Effector memory CD4-positive, alpha-beta T cell (primary cell): ENCODE measurements at regions not wholly inside any gene's neighbourhood (a gene's known extent, or its start where the extent isn't known, plus 50 kb on each side); places are given as distances from the start of the nearest gene placed in this dataset.
"Not testable (repeated sequence)": the region's sequence is repeated elsewhere in the genome, so short reads cannot be mapped to it uniquely, and the experiment has no call there.

Experiments used
- DNase-seq, 3 donors: peaks; one replicate each; pipeline ENCODE4 v3.0.0-alpha.2; 2020
- H3K27ac ChIP-seq: 2 replicates; pipeline ENCODE4 v1.7.0; 2013; ENCODE audit warnings: mild to moderate bottlenecking, low read length, moderate library complexity; ENCODE audit not compliant: insufficient read depth, poor library complexity, severe bottlenecking
- H3K27me3 ChIP-seq: replicated peaks from 2 replicates; pipeline ENCODE4 v1.7.0; 2013; ENCODE audit warnings: mild to moderate bottlenecking, low read length; ENCODE audit not compliant: insufficient read depth, control insufficient read depth, poor library complexity, severe bottlenecking
- H3K36me3 ChIP-seq: 2 replicates; pipeline ENCODE4 v1.7.0; 2013; ENCODE audit warnings: mild to moderate bottlenecking, low read length, moderate library complexity; ENCODE audit not compliant: control insufficient read depth, insufficient read depth
- H3K4me1 ChIP-seq: 2 replicates; pipeline ENCODE4 v1.7.0; 2013; ENCODE audit warnings: low read length, mild to moderate bottlenecking; ENCODE audit not compliant: control insufficient read depth, insufficient read depth, poor library complexity, severe bottlenecking
- H3K4me3 ChIP-seq: 2 replicates; pipeline ENCODE4 v1.7.0; 2013; ENCODE audit warnings: low read length, low read depth, mild to moderate bottlenecking; ENCODE audit not compliant: insufficient read depth, poor library complexity, severe bottlenecking
- H3K9me3 ChIP-seq: 2 replicates; pipeline ENCODE4 v1.7.0; 2013; ENCODE audit warnings: mild to moderate bottlenecking, low read length, moderate library complexity; ENCODE audit not compliant: control insufficient read depth

DNA sequence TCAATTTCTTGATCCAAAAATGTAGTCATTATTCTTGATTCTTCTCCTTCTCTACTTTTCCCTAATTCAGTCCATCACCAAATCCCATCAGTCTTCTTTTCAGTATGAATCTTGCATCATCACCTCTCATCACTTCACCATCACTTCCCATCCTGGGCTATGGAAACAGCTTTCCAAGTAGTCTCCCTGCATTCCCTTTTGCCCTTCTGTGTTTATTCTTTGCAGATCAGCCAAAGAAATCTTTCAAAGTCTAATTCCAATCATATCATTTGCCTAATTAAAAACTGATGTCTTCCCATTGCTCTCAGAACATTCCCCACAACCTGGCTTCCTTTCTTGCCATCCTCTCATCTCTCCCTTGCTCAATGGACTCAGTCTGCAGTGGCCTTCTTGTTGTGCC, 201.7 kb upstream of the ADAMTS3 start:
- H3K9me3 ChIP-seq, result no peaks in the 10 kb centered on the region
- no peak overlapping the region for H3K4me3 ChIP-seq
- no peaks in the 10 kb centered on the region for H3K27me3 ChIP-seq
- H3K4me1 ChIP-seq, result no peaks in the 10 kb centered on the region
- DNase-seq, result no peak
- no peak overlapping the region for H3K27ac ChIP-seq
- H3K36me3 ChIP-seq, result no peaks in the 10 kb centered on the region

DNA sequence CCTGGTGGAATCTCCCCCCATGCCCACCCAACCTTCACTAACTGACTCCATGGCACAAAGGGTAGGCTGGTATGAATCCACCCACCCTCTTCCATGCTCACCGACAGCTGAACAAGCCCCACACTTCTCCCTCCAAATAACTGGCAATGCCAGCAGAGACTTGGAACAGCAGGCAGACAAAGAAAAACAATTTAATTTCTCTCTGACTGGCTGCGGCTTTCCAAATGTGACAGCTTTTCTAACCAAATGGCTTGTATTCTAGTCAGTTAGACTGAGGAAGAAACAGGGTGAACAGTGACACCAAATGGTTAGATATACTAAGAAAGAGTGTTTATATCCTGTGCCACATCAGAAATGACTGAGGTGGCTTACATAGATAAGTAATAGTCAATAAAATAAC, 199.3 kb upstream of the ADAMTS3 start:
- Histone ChIP-seq H3K36me3 (no peaks in the 10 kb centered on the region), H3K4me1 (no peaks in the 10 kb centered on the region), H3K4me3 (no peak overlapping the region), H3K27me3 (no peaks in the 10 kb centered on the region), H3K27ac (no peak overlapping the region), H3K9me3 (no peaks in the 10 kb centered on the region)
- no peak for DNase-seq

DNA sequence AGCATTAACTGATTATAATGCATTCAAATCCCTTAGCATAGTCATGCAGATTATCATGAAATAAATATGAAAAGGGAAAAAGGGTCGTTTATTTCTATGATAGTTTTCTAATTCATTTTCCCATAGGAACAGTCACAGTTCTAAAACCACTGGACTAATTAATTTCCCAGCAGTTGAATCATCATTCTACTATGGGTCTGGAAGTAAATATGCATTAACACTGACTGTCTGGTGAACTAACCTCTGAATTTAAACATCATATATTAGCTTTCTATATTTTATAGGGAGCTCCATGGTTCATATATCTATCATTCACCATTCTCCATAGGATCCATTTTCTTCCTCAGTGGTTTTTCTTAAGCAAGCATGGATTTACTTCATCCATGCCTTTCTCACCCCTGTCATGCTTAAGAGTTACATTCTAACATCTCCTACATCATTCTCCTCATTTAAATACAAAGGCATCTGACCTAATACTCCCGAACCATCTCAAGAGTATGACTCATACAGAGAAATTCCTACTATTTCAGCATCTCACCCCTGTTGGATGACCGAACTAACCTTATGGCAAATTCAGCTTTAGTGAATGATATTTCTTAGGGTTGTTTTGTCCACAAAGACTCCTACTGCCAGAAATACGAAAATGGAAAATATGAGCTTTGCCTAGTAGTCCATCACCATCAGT, 198.7 kb upstream of the ADAMTS3 start:
- Histone ChIP-seq H3K4me1 (no peaks in the 10 kb centered on the region), H3K9me3 (no peaks in the 10 kb centered on the region), H3K27me3 (no peaks in the 10 kb centered on the region), H3K36me3 (no peaks in the 10 kb centered on the region), H3K4me3 (no peak overlapping the region), H3K27ac (no peak overlapping the region)
- no peak for DNase-seq

DNA sequence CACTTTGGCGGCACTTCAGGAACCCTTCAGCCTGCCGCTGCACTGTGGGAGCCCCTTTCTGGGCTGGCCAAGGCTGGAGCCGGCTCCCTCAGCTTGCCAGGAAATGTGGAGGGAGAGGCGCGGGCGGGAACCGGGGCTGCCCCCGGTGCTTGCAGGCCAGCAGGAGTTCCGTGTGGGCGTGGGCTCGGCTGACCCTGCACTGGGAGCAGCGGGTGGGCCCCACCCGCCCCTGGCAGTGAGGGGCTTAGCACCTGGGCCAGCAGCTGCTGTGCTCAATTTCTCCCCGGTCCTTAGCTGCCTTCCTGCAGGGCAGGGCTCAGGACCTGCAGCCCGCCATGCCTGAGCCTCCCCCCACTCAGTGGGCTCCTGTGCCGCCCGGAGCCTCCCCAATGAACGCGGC, 196.8 kb upstream of the ADAMTS3 start:
- H3K36me3 ChIP-seq, H3K27ac ChIP-seq, H3K4me1 ChIP-seq, H3K27me3 ChIP-seq, DNase-seq, H3K4me3 ChIP-seq, H3K9me3 ChIP-seq: not testable (repeated sequence)

DNA sequence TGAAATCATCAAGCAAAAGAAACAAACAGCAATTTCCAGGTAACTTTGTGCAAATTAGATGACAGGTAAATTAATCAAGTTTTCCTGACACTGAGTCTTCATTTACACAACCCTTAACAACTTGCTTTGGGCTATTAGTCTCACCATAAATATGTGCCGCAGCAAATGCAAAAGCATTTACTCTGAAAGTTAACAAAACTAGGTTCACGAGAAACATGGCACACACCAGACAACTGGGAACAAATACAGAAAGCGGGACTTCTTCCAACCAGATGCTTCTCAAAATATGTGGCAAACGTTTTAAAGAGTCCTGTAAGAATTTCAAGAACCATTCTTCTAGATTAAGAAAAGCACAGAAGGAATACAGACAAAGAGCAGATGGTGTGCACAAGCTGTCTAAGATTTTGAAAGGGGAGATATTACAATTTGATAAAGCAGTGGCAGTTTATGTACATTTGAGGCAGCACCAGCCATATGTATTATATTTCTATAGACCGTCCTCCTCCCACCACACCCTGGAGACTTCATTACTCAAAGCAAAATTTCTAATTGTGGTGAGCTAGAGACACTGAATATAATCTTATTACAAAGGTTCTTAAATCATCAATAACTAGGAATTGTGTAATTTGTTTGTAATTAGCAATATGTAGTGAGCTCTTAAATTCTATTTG, 192.5 kb upstream of the ADAMTS3 start:
- Histone ChIP-seq H3K4me1 (no peaks in the 10 kb centered on the region), H3K36me3 (no peaks in the 10 kb centered on the region), H3K27ac (no peak overlapping the region), H3K27me3 (no peaks in the 10 kb centered on the region), H3K9me3 (no peaks in the 10 kb centered on the region), H3K4me3 (no peak overlapping the region)
- no peak for DNase-seq

DNA sequence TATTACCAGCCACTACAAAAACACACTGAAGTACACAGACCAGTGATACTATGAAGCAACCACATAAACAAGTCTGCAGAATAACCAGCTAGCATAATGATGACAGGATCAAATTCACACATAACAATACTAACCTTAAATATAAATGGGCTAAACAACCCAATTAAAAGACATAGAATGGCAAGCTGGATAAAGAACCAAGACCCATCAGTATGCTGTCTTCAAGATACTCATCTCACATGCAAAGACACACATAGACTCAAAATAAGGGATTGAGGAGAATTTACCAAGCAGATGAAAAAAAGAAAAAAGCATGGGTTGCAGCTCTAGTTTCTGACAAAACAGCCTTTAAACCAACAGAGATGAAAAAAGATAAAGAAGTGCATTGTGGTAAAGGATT, 184.4 kb upstream of the ADAMTS3 start:
- H3K36me3 ChIP-seq, H3K27me3 ChIP-seq, H3K4me1 ChIP-seq, H3K27ac ChIP-seq, H3K4me3 ChIP-seq, DNase-seq, H3K9me3 ChIP-seq: not testable (repeated sequence)

DNA sequence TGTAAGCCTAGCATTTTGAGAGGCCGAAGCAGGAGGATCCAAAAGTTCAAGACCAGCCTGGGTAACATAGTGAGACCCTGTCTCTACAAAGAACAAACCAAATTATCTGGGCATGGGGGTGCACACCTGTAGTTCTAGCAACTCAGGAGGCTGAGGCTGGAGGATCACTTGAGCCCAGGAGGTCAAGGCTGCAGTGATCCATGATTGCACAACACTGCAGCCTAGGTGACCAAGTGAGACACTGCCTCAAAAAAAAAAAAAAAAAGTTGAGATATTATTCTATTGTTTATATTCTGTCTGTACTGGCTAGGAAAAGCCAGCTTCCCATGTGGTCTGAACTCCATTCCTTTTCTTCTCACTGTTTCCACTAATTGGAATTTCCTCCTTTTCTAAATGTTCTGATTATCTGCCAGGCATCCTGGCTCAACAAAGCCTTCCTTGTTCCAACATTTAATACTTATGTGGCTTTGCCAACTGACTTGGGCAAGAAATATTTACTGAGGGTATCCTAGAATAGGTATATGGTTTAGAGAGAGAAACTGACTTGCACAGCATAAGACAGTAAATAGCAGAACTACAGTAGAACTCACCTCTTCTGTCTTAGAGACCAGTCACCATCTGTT, 175.2 kb upstream of the ADAMTS3 start:
- no peaks in the 10 kb centered on the region for H3K9me3 ChIP-seq
- no peaks in the 10 kb centered on the region for H3K36me3 ChIP-seq
- H3K4me3 ChIP-seq, result no peak overlapping the region
- DNase-seq, result no peak
- H3K4me1 ChIP-seq, result no peaks in the 10 kb centered on the region
- no peak overlapping the region for H3K27ac ChIP-seq
- no peaks in the 10 kb centered on the region for H3K27me3 ChIP-seq

DNA sequence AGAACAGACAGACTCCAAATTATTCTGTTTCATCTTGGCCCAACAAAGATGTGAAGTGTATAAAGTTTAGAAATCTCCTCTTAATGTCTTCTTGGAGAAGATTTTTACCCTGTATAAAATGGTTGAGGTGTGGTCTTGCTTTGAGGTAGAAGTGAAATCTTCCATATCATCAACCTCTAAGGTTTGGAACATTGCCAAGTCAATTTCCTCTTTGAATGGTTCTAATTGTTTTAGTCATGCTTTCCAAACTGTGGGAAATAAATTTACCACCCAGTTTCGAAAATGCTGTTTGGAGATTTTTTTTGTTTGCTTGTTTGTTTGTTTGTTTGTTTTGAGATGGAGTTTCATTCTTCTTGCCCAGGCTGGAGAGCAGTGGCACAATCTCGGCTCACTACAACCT, 174.1 kb upstream of the ADAMTS3 start:
- Histone ChIP-seq H3K27ac (no peak overlapping the region), H3K27me3 (no peaks in the 10 kb centered on the region), H3K4me3 (no peak overlapping the region), H3K4me1 (no peaks in the 10 kb centered on the region), H3K36me3 (no peaks in the 10 kb centered on the region), H3K9me3 (no peaks in the 10 kb centered on the region)
- no peak for DNase-seq

DNA sequence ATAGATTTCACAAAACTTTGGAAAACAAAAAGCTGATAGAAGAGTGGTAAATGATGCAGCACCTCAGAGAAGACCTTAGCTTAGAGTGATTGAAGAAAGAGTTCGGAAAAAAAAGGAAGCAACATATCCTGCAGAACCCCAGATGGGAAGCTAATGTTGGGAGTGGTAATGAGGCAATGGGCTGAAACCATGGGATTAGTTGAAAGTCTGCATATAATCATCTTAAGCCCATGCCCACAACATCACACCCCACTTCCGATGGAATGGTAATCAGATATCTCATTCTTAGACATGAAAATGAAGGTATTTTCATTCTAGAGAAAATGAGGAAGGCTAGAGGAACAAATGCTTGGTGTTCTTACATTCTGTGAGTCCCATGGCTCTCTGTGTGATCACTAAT, 146.3 kb upstream of the ADAMTS3 start:
- H3K36me3 ChIP-seq, result no peaks in the 10 kb centered on the region

DNA sequence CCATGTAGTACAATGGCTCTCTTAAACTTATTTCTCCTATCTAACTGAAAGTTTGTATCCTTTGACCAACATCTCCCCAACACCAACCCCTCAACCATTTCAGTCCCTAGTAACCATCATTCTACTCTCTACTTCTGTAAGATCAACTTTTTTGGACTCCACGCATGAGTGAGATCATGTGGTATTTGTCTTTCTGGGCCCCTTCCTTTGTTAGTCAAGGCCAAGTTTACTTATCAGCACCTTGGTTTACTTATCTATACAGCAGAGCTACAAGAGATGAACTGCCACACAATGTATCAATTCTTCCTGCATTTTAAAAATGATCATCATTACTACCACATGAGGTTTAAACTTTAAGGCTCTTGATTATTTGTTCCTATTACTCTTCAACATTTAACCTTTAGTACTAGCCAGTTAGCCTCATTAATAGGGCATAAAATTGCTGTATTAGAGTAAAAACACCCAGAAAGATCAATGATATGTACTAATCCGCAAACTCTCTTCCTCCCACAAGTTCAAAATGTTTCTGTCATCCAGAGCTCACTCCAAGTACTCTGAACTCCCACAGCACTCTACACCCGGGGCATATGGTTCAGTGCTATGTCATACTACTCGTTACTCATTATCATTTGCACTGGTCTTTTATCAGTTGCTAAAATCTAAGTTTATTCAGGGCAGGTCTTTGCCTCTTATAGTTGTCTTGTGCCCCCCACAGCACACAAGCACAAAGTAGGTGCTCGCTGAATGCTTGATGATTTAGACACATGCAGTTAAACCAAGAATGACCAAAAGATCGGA, 145.7 kb upstream of the ADAMTS3 start:
- Histone ChIP-seq H3K9me3 (no peaks in the 10 kb centered on the region), H3K27ac (no peak overlapping the region)
- no peak for DNase-seq

More for the DNA sequence above, 146.3 kb upstream of the ADAMTS3 start:
- Histone ChIP-seq H3K9me3 (no peaks in the 10 kb centered on the region), H3K27ac (no peak overlapping the region), H3K4me3 (no peak overlapping the region), H3K4me1 (no peaks in the 10 kb centered on the region), H3K27me3 (no peaks in the 10 kb centered on the region)
- no peak for DNase-seq

More for the DNA sequence above, 145.7 kb upstream of the ADAMTS3 start:
- no peaks in the 10 kb centered on the region for H3K36me3 ChIP-seq
- no peaks in the 10 kb centered on the region for H3K27me3 ChIP-seq
- no peak overlapping the region for H3K4me3 ChIP-seq
- H3K4me1 ChIP-seq, result no peaks in the 10 kb centered on the region
